Keratinocyte (primary cell): ENCODE measurements at regions not wholly inside any gene's neighbourhood (a gene's known extent, or its start where the extent isn't known, plus 50 kb on each side); places are given as distances from the start of the nearest gene placed in this dataset.

Experiments
- DNase-seq: peaks from one replicate; pipeline ENCODE4 v3.0.0-alpha.2; 2011; ENCODE audit warnings: low read depth, missing footprints, low spot score
- FAIRE-seq: peaks from 2 replicates; lab custom pipeline; 2011; peaks lifted over from hg19 to GRCh38; lab: Jason Lieb, UNC
- H2AFZ ChIP-seq: 2 replicates; pipeline ENCODE4 v1.6.0; 2012; ENCODE audit warnings: low read length, control low read depth, inconsistent platforms; ENCODE audit not compliant: control insufficient read depth
- H3K27ac ChIP-seq: 2 replicates; pipeline ENCODE4 v1.5.1; 2011; ENCODE audit warnings: low read length; ENCODE audit not compliant: control insufficient read depth, insufficient read depth
- H3K27me3 ChIP-seq: 3 replicates; pipeline ENCODE4 v1.6.0; 2011; ENCODE audit warnings: low read length; ENCODE audit not compliant: control insufficient read depth, insufficient read depth; ENCODE audit errors: extremely low read depth
- H3K36me3 ChIP-seq, 2 experiments: 2 replicates in 1 of 2; 3 replicates in 1 of 2; pipeline ENCODE4 v1.5.1; 2011; ENCODE audit warnings: low read length in 2 of 2, mild to moderate bottlenecking in 1 of 2; ENCODE audit not compliant: control insufficient read depth in 2 of 2, insufficient read depth in 2 of 2; ENCODE audit errors: extremely low read depth in 1 of 2
- H3K4me1 ChIP-seq: 3 replicates; pipeline ENCODE4 v1.5.1; 2011; ENCODE audit warnings: low read length; ENCODE audit not compliant: control insufficient read depth, insufficient read depth; ENCODE audit errors: extremely low read depth
- H3K4me2 ChIP-seq: 3 replicates; pipeline ENCODE4 v1.6.0; 2011; ENCODE audit warnings: low read depth, low read length; ENCODE audit not compliant: control insufficient read depth, insufficient read depth; ENCODE audit errors: extremely low read depth
- H3K4me3 ChIP-seq, 3 experiments: fragments of 200-600 bp in 1 of 3; sonication (generic) in 1 of 3; 2 replicates in 2 of 3; 3 replicates in 1 of 3; pipeline ENCODE4 v1.5.1; 2011 to 2016; ENCODE audit warnings: low read length in 3 of 3, mild to moderate bottlenecking in 3 of 3, control low read depth in 2 of 3, inconsistent platforms in 1 of 3, low read depth in 1 of 3, mixed read lengths in 1 of 3, mixed run types in 1 of 3, moderate library complexity in 1 of 3; ENCODE audit not compliant: control insufficient read depth in 2 of 3, insufficient read depth in 2 of 3; ENCODE audit errors: extremely low read depth in 1 of 3
- H3K79me2 ChIP-seq: 2 replicates; pipeline ENCODE4 v1.6.0; 2012; ENCODE audit warnings: low read length; ENCODE audit not compliant: control insufficient read depth, insufficient read depth
- H3K9ac ChIP-seq: 3 replicates; pipeline ENCODE4 v1.6.0; 2011; ENCODE audit warnings: low read length; ENCODE audit not compliant: control insufficient read depth, insufficient read depth; ENCODE audit errors: extremely low read depth
- H3K9me1 ChIP-seq: 3 replicates; pipeline ENCODE4 v1.6.0; 2011; ENCODE audit warnings: low read length; ENCODE audit not compliant: control insufficient read depth, insufficient read depth; ENCODE audit errors: extremely low read depth
- H3K9me3 ChIP-seq: 2 replicates; pipeline ENCODE4 v1.5.1; 2012; ENCODE audit warnings: low read depth, low read length; ENCODE audit not compliant: control insufficient read depth
- H4K20me1 ChIP-seq: 3 replicates; pipeline ENCODE4 v1.6.0; 2011; ENCODE audit warnings: low read length; ENCODE audit not compliant: control insufficient read depth, insufficient read depth; ENCODE audit errors: extremely low read depth
- CTCF ChIP-seq, 3 experiments: IDR thresholded peaks in 1 of 3; conservative IDR thresholded peaks in 1 of 3; optimal IDR thresholded peaks in 1 of 3; 2 replicates in 2 of 3; 3 replicates in 1 of 3; pipeline versions ENCODE3 to v1.5.1; 2011; ENCODE audit warnings: low read length in 3 of 3, mild to moderate bottlenecking in 3 of 3, moderate library complexity in 2 of 3, control low read depth in 1 of 3, inconsistent platforms in 1 of 3; ENCODE audit not compliant: insufficient read depth in 2 of 3; ENCODE audit errors: extremely low read depth in 1 of 3
- EZH2 ChIP-seq: IDR thresholded peaks from one replicate; pipeline ENCODE4 v1.6.1; 2012; ENCODE audit warnings: inconsistent platforms, mild to moderate bottlenecking, low read length, moderate library complexity
- dilution Hi-C: fragments of 300-500 bp; cut with MboI; formaldehyde crosslinking; loops from one replicate; pipeline ENCODE4 v1.7.0; 2020; ENCODE audit warnings: low sequenced_read_pairs; ENCODE audit not compliant: extremely low pct_ligation_motif_present

GRCh38 chr1:5351366-5351765 lies 640.9 kb downstream of the NPHP4 start:
- Histone ChIP-seq H3K9me1 (no peaks in the 10 kb centered on the region), H3K27me3 (no peaks in the 10 kb centered on the region), H3K27ac (no peak overlapping the region), H3K79me2 (no peaks in the 10 kb centered on the region), H3K4me3 (no peak overlapping the region), H3K9ac (no peak overlapping the region), H3K4me2 (no peak overlapping the region), H3K9me3 (no peaks in the 10 kb centered on the region), H4K20me1 (no peaks in the 10 kb centered on the region), H3K4me1 (no peaks in the 10 kb centered on the region), H2AFZ (no peak overlapping the region), H3K36me3 (no peaks in the 10 kb centered on the region)
- dilution Hi-C loops: no loop called here
- no peak for DNase-seq
- no peak for FAIRE-seq
- no peak for TF ChIP-seq CTCF (optimal IDR thresholded peaks at IDR 0.05 in 1 of 3, IDR thresholded peaks at IDR 0.05 in 1 of 3, conservative IDR thresholded peaks at IDR 0.05 in 1 of 3; ENCODE audit: extremely low read depth in 1 of 3, insufficient read depth in 2 of 3, low read length in 3 of 3)
- no peak for TF ChIP-seq EZH2

- TF ChIP-seq CTCF (optimal IDR thresholded peaks at IDR 0.05 in 1 of 3, IDR thresholded peaks at IDR 0.05 in 1 of 3, conservative IDR thresholded peaks at IDR 0.05 in 1 of 3; ENCODE audit: extremely low read depth in 1 of 3, insufficient read depth in 2 of 3, low read length in 3 of 3) (no peak), EZH2 (no peak)
- H2AFZ ChIP-seq: no peak overlapping the region
- no peaks in the 10 kb centered on the region for H3K36me3 ChIP-seq
- no peaks in the 10 kb centered on the region for H3K27me3 ChIP-seq
- DNase-seq (no peak), FAIRE-seq (no peak)
- dilution Hi-C loops: no loop called here
- no peaks in the 10 kb centered on the region for H3K79me2 ChIP-seq
- no peaks in the 10 kb centered on the region for H3K9me3 ChIP-seq
- no peaks in the 10 kb centered on the region for H3K4me1 ChIP-seq
- H3K27ac ChIP-seq: no peak overlapping the region
- H3K4me2 ChIP-seq: no peak overlapping the region
- H3K9ac ChIP-seq: no peak overlapping the region
- no peaks in the 10 kb centered on the region for H3K9me1 ChIP-seq
- H3K4me3 ChIP-seq: no peak overlapping the region
- no peaks in the 10 kb centered on the region for H4K20me1 ChIP-seq
These were observed 642.7 kb downstream of the NPHP4 start for GRCh38 chr1:5349526-5349925.
